ENCODE measurements at regions not wholly inside any gene's neighbourhood (a gene's known extent, or its start where the extent isn't known, plus 50 kb on each side); places are given as distances from the start of the nearest gene placed in this dataset.
"Not testable (repeated sequence)": the region's sequence is repeated elsewhere in the genome, so short reads cannot be mapped to it uniquely, and the experiment has no call there.

DNA sequence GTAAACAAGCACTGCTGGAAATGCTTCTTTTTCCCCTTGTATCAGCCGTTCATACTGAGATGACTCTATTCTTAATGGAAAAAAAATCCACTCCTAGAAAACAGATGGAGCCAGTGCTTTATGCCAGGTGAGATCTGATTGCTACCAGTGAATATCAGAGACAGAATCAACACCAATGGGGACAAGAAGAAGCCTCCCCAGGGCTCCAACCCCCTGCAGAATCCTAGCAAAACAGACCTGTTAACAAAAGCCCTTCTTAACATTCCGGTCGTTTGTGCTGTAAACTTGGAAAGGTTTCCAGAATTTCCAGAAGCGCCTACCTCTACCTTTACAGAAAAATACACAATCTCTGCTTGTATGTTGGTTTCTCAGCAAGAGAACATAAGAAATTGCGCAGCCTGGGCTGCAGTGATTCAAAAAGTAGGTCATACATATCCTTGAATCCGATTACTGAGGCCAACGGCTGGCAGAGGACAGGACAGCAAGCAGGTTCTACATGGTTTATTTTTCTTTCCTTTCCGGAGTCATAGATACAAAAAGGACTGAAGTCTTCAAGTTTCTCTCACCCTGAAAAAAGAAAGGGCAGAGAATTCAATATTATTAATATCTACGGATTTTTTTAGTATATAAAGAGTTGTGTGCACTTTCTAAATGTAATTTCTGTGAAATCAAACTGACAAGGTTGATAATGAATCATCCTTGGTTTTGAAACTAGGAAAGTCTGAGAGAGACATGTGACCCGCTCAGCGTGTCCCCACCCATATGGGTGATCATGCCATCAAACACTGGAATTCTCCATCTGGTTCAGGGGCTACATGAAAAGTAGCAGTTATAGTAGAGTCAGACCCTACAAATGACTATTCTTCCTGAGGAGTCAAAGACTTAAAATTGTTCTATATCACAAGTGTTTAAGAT is 266.7 kb upstream of the MGAT5 start:
- DNase-seq, result no peak

GRCh38 chr2:133988316-133988891 is 265.5 kb upstream of the MGAT5 start:
- no peak for DNase-seq

DNA sequence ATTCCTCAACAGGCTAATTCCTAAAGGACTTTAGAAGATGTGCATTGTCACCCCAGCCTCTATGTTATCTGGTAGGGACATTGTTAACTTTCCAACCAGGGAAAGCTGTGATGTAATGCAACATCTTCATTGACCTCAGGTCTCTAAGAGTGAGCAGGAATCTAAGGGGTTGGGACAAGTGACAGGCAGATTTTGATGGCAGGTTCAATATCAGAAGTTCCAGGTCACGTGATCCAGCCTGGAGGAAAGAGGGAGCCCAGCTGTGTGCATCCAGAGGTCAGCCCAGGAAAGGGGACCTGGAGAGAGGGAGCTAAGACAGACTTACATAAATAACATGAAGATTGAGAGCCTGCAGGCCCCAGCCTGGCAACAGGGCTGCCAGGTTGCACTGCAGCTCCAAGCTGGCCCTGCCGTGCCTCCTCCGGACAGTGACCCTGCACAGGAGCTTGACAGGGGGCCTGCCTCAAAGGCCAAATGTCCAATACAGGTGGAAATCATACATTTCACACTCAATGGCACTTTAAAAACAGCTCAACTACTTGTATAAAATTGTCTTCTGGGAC is 262.2 kb upstream of the MGAT5 start:
- no peak for DNase-seq

DNA sequence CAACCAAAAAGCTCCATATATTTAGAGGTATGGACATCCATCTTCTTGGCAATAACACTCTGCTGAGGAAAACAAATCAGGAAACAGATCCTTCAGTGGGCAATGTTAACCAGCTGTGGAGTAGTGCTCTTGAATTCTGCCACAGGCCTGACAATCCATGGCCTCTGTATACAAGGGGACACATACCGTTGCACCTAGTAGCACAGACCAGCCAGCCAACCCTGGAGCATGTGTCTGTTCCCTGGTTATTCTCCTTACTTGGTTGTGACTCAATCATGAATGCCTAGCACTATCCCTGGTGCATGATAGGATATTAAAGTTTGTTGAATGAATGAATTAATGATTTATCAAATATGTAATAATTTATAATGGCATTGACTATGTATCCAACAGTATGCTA is 261.4 kb upstream of the MGAT5 start:
- DNase-seq, result no peak

GRCh38 chr2:133993160-133993559 is 260.7 kb upstream of the MGAT5 start:
- DNase-seq, result no peak

- DNase-seq, result not testable (repeated sequence)
Observed at GRCh38 chr2:133998726-133999125, 255.1 kb upstream of the MGAT5 start.

DNA sequence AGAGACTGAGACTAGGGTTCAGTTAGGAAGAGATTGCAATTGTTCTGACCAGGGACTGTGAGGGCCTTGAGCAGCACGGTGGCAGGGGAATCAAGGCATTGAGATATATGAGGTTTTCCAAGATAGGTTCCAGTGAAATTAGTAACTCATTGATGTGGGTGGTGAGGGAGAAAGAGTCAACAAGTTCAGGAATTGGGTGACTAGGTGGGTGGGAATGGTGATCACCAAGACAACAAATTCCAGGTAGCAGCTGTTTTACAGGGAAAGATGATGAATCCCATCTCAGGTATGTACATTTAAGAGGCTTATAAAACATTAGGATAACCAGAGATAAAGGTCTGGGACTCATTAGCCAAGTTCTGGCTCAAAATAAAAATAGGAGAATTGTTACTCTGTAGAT is 251.5 kb upstream of the MGAT5 start:
- no peak for DNase-seq

GRCh38 chr2:134002921-134003320 is 251.0 kb upstream of the MGAT5 start:
- no peak for DNase-seq

DNA sequence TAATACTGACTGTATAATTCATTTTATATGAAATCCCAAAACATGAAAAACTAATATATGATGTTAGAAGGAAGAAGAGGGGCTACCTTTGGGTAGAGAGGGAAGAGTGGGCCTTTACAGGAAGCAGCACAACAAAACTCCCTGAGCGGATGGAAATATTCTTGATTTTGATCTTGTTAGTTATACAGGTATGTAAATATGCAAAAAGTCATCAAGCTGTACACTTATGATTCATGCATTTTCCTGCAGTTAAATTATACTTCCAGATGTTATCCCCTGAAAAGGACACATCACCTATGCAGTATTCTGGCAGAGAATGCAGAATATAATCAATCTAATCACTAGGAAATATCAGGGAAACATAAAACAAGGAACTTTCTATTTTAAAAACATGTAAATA is 249.4 kb upstream of the MGAT5 start:
- DNase-seq, result no peak

DNA sequence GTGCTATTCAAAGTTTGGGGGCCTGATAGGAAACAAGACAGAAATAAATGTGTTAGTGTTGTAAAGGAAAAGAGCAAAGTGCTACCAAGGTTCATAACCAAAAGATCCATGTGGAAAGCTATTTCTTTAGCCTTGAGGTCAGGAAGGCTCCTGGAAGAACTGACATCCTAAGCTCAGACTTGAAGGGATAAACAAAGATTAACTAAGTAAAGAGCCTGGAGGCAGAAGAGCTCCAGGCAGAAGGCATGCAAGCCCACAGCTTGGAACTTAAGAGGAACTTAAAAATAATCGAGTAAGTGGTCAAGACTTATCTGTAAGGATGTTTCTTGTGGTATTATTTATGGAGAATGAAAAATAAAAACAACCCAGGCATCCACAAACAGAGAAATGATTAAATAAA is 245.0 kb upstream of the MGAT5 start:
- DNase-seq, result no peak

DNA sequence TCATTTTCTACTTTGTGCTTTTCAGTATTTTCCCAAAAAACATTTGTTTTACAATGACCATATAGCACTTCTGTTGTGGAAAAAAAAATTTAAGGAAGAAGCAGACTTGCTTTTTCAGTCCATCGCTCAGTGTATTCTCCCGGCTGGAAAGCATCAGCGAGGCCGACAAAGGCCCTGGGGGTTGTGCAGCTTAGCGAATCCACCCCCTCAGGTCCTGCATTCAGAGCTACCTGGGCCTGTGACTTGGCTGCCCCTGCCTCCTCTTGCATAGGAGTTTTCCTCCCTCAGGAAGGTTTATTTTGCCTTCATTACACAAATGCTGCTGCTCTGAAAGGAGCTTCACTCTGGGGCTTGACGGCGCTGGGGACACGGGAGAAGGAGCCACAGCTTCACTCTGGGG is 244.4 kb upstream of the MGAT5 start:
- no peak for DNase-seq

DNA sequence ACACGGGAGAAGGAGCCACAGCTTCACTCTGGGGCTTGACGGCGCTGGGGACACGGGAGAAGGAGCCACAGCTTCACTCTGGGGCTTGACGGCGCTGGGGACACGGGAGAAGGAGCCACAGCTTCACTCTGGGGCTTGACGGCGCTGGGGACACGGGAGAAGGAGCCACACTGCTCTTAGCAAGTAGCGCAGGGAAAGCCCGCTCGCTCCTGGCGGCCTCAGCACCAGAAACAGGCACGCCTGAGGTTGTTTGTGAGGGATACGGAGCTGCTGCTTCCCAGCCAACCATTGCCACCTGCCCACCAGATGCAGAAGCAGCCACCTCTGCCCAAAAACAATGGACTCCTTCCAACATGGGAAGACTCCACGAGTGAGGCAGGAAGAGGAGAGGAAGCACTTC is 244.0 kb upstream of the MGAT5 start:
- not testable (repeated sequence) for DNase-seq

DNA sequence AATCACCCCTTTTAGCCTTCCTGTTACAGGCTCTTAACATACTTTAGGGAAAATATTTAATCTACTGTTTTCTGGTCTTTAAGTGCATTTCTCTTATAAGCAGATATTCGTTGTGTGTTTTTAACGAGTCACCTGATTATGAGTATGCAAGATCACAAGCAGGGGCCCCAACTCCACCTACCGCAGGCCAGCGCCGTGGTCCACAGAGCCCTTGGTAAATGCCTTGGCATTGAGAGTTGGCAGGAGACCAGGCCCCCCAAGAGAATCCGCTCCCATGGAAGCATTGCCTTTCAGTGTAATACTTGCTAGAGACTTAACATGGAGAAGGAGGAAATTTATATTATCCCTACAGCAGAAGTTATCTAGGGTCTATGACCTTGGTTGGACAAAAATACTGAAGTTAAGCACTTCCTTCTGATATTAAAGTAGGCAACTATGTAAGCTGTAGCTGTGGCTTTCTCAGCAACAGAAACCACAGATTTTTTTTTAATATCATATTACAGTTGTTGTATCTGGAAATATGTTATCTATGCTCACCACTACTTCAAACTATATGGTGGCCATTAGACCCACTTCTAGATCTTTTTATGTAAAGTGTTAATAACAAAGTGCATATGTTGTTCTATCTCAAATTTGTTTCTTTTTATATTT is 241.8 kb upstream of the MGAT5 start:
- DNase-seq, result no peak

GRCh38 chr2:134014196-134014960 is 239.5 kb upstream of the MGAT5 start:
- DNase-seq, result no peak

DNA sequence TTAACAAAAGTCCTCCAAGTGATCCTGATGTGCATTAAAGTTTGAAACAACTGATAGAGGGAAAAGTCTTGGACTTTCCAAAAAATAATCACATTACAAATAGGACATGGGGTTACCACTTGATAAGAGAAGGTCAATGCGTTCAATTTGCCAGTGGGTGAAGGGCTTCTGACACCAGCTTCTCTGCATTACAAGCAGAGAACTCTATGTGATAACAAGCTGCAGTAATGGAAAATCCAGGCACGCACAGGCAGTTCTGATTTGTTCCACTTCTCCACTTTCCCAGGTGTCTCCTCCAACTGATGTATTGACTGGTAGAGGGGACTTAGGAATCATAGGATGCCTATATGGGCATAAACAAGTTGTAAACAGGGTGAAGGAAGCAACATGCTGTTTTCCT is 234.0 kb upstream of the MGAT5 start:
- no peak for DNase-seq

DNA sequence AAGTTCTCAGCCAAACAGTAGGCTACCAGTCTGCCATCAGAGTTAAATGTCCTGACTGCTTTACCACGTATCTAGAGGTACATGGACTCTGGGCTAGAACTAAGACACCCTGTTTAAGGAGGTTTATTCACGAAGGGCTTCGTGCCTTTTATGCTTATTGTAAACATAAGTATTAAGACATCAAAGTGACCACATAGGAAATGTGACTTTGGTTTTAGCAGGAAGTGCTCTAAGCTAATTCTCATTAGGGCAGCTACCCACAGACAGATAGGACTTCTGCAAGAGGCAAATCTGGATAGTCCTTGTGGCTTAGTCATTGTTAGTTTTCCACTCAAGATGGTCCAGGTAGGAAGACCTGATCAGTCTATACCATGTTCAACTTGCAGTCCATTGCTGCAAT is 233.3 kb upstream of the MGAT5 start:
- DNase-seq, result no peak

DNA sequence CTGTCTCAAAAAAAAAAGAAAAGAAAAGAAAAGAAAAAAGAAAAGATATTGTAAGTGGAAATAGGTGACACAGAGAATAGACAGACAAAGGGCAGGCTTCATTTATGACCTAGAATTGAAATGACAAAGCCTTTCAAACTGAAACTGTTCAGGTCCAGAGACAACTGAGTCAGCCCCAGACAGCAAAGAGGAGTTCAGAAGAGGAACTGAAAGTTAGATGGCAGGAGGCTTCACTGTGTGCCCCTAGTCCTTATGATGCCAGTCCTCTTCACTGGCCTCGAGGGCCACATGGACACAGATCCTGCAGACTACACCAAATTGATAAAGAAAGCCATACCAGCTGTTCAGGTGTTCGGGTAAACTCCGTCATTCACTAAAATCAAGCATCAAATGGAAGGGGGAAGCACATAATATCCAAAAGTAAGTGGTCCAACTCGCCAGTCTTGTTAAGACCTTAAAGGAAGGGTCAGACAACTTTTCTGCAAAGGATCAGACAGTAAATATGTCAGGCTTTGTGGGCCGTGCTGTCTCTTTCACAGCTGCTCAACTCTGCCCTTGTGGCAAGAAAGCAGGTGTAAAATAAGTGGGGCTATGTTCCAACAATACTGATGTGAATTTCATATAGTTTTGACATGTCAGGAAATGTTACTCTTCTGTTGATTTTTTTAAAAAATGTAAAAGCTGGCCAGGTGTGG is 231.9 kb upstream of the MGAT5 start:
- no peak for DNase-seq

DNA sequence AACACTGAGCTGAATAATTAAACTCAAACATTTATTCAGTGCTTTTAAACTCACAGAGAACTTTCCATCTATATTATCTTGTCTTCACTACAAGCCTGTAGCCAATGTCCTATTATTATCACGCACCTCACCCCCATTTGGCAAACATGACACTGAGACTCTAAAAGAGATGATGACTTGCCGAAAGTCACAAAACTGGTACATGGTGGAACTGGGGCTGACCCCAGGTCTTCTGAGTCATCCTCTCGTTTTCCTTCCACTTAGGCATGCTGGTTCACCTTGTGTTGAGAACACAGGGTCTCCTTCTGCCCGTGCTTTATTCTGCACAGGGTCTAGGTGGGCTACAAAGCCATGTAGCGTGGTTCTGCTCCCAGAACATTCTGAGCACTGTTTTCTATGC is 230.0 kb upstream of the MGAT5 start:
- DNase-seq, result no peak

- no peak for DNase-seq
Observed at GRCh38 chr2:134027980-134028379, 225.9 kb upstream of the MGAT5 start.

DNA sequence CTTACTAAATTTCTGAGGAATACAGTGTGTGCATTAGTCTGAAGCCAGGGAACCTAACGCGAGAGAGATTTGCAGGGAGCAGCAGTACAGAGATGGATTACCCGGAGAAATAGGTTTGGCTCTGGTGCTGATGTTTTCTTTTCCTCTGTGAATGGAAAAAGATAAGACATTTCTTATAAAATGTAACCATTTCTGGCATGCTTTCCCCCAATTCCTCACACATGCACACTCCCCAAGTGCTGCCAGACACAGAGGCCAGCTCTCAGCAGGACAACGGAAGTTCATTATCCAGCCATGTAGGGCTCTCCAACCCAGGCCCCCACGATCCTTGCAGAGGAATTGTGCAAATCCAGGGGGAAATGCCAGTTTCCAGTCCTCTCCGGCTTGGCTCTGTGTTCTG is 224.5 kb upstream of the MGAT5 start:
- no peak for DNase-seq

- DNase-seq, result no peak
Observed at GRCh38 chr2:134031539-134031938, 222.3 kb upstream of the MGAT5 start.

GRCh38 chr2:134035605-134036370 is 218.1 kb upstream of the MGAT5 start:
- DNase-seq, result no peak

Measured in NCI-H1048 (cell line).